Fibroblast of skin of right biceps (primary cell): ENCODE measurements at regions not wholly inside any gene's neighbourhood (a gene's known extent, or its start where the extent isn't known, plus 50 kb on each side); places are given as distances from the start of the nearest gene placed in this dataset.
"Not testable (repeated sequence)": the region's sequence is repeated elsewhere in the genome, so short reads cannot be mapped to it uniquely, and the experiment has no call there.

Experiments used
- DNase-seq: peaks from one replicate; pipeline ENCODE4 v3.0.0-alpha.2; 2013

DNA sequence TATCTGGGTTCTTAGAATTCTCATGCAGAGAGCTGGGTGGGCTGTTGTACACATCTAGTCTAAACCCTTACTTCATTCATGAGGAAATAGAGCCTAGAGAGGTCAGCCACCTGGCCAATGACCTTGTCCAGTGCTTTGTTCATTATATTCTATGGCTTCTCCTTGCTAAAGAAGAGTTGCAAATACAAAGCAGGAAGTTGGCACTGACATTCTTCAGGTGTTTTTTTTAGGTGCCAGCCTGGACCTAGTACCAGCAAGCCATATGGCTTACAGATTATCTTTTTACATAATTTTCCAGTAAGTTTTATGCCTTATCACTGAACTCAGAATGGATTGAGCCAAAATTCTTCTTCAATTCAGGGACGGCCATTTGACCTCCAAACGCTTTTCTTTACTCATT, 54.7 kb upstream of the PGM2 start:
- no peak for DNase-seq

DNA sequence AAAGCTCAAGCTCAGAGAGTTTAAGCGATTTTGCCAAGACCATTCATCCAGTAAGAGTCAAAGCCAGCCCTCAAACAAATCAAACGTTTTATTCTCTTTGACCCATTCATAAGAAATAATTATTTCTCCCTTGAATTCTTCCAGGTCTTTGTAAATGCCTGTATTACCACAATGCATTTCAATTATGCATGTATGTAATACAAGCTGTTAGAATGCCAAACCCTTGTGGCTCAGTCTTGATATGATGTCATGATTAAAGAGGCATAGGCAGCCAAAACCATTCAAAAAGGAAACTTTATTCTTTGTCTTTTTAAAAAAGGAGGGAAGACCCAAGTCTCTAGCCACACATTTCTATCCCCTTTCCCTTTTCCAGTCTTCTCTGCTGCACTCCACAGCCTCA, 56.5 kb upstream of the PGM2 start:
- peak; percentile 66 for DNase-seq

DNA sequence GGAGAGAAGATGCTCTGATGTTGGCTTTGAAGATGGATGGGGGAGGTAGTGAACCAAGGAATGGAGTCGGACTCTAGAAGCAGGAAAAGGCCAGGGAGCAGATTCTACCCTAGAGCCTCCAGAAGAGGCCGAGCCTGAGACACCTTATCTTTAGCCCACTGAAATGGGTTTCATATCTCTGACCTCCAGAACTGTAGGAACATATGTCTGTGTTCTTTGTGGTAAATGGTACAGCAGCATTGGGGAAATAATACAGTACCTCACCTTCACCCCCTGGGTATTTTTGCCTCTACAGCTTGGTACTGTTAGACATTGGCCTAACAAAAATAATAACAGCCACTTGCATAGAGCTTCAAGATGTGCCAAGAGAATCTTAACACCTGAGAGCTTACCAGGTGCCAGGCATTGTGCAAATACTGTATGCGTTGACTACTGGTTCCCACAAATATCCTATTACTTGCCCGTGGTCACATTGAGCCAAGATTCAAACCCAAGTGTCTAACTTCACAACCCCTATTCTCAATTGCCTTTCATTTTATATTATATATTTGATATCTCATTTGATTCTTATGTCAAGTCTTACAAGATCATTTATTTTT, 57.0 kb upstream of the PGM2 start:
- no peak for DNase-seq

DNA sequence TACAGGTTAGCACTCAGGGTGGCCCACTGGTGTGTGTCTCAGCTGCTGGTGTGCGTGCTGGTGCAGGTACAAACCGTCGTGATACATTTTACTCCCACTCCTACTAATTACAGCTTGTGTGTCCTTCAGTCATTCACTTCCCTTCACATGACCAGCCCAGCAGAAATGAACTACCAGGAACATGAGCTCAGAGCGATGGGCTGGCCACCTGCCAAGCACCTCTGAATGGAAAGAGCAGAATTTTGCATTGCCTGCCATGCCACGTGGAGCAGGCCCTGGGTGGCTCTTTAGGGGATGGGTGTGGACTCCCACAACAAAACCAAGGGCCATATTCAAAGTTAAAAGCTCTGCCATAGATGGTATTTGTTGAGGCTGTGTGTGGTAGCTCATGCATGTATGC, 58.9 kb upstream of the PGM2 start:
- DNase-seq = peak; percentile 53

DNA sequence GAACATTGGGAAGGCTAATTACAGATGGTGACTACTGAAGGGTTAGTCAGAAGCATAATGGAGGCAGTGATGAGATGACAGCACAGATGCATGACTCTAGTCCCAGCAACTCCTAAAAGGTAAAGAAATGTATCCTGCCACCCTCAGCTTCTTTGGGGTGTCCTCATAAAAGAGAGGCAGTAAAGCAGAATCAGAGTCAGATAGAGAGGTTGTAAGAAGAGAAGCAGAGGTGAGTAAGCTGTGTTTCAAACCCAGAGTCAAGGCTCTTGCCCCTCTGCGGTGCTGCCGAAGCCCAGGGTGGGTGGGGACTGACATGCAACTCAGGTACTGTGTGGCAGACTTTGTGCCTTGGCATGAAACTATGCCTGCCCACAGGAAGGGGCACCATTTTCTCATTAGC, 59.5 kb upstream of the PGM2 start:
- no peak for DNase-seq

DNA sequence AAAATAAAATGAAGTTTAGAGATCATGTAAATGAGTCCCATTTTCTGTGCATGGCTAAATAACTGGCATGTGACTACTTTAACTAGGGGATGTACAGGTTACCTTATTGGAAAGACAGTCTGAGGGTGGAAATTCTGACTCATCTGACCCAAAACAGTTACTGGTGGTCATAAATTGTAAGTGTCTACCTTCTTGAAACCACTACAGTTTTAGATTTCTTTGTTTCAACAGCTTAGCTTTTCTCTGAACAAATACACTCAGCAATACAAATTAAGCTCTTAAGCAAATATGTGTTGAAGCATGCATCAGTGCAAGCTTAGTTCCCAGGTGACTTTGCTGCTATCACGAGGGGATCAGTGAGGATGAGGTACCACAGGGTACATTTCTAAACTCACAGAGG, 60.7 kb upstream of the PGM2 start:
- no peak for DNase-seq

DNA sequence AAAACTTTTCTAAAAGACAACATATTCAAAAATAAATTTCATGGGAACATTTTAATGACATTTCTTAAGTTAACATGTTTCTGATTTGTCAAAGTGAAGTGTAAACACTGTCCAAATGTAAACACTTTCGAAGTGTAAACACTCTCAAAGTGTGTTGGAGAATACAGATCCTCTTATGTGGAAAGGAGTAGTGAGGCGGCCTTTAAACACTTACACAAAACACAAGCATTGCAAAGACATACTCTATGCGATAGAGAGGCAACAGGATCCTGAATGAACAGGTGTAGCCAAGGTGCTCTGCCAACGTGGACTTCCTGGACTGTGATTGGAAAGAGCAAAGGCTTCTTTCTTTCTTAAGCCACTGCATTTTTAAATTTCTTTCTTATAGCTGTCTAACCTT, 62.7 kb upstream of the PGM2 start:
- DNase-seq = no peak

DNA sequence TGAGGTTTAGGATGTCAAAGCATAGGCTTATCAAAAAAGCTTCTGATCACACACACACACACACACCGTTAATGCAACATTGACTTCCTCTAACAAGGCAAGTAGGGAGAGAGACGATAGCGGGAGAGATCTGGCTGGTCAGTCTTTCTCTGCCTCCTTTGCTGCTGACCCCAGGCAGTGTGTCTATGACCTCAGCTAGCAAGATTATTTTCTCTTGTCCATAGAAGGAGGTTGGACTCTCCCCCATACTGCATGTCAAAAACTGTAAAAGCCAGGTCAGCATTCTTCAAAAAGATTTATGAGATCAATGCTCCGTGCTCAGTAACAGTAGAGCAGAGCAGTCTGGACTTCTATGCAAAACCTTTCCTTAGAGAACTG, 63.5 kb upstream of the PGM2 start:
- DNase-seq = no peak

DNA sequence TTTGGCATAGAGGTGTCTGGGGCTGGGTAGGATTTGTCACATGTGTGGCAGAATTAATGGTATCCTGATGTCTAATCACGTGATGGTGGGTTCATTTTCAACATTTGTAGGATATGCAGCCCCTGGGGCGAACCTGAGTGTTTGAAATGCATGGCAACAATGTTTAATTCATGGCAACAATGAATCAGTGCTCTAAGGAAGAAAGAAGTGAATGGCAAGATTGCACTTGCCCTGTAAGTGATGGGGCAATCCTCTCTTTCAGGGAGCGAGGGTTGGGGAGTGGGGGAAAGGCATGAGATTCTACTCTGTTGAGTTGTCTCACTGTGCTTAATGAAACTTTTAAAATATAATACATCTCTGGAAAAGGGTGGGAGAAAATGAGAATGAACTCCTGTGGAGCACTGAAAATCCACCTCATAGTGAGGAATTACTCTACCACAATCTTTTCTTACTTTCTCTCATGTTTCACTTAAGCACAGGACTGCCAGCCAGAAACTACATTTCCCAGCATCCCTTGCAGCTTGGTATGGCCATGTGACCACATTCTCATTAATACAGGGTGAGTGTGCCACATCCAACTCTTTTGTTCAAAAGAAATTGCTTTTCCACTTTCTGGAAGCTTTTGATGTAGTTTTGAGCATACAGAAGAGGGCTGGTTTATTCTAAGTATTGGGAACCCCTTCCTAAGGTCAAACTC, 64.0 kb upstream of the PGM2 start:
- peak; percentile 11 for DNase-seq

DNA sequence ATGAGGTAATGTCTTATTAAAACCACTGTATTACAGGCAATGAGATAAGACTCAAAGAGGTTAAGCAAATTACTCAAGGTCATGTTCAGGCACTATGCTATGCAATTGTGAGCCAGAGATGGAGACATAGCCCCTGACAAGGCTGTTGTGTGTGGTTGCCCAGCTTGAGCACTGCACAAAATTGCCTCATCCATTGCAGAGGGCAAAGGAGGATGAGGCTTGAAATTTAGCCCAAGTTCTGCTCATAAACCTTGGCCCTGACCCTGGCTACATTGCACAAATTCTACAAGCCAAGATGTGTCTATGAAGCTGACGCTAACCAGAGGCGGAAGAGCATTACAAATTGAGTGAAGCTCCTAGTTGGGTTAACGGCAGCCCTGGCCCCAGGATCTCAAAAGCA, 65.6 kb upstream of the PGM2 start:
- no peak for DNase-seq

DNA sequence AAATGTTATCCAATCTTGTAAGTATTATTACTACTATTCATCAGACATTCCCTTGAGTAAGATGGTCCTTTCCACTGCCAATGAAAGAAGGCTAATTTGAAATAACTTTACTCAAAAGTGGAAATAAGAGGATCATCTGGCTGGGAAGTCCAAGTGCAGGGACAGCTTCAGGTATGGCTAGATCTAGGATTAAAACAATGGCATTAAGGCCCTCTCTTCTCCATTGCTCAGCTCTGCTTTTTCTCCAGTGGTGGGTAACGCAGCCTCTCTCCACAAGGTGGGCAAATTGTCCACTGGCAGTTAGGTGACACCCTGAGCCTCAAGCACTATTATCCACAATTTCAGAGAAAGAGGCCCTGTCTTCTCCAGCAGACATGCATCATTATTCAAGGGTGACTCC, 66.7 kb upstream of the PGM2 start:
- DNase-seq = no peak

DNA sequence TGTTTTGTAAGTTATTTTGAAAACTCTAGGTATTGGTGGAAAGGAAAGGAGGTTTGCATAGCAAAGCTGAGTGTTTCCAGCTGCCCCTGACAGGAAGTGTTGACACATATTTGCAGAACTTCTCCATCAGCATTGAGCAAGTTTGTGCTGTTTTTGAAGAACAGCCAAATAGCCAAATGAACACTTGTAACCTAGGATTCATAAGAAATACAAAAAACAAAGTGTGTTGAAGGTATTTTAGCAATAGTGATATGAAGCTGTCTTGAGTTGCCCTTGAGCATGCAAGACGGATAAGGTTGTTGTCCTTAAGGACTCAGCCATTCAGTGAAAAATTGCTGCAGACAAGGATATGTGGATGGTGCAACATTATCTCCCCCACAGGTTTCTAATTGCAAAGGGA, 68.3 kb upstream of the PGM2 start:
- DNase-seq = peak; percentile 66

DNA sequence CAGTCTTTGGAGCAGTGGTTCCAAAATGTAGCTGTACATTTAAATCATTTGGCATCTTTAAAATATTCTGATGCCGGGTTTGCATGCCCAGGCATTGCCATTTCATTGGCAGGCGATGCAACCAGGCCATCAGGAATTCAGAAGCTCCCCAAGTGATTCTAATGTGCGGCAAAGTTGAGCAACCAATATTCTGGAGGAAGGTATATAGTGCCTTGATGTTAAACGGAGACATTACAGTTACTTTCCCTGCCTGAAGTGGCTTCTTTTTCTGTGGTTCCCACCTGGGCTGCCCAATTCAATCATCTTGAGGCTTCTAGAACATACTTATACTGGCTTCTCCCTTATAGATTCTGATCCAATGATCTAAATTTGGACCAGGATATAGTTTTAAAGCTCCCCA, 68.7 kb upstream of the PGM2 start:
- no peak for DNase-seq

DNA sequence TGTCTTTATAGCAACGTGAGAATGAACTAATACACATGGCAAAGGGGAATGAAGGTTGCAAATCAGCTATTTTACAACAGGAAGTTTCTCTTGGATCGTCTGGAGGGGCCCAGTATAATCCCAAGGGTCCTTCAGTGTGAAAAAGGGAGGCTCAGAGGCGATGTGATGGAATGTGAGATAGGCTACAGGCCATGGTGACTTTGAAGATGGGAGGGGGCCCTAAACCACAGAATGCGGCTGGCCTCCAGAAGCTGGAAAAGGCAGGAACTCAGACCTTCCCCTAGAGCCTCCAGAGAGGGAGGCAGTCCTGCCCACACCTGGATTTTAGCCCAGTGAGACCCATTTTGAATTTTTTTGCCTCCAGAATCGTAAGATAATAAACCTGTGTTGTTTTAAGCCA, 69.4 kb upstream of the PGM2 start:
- no peak for DNase-seq

DNA sequence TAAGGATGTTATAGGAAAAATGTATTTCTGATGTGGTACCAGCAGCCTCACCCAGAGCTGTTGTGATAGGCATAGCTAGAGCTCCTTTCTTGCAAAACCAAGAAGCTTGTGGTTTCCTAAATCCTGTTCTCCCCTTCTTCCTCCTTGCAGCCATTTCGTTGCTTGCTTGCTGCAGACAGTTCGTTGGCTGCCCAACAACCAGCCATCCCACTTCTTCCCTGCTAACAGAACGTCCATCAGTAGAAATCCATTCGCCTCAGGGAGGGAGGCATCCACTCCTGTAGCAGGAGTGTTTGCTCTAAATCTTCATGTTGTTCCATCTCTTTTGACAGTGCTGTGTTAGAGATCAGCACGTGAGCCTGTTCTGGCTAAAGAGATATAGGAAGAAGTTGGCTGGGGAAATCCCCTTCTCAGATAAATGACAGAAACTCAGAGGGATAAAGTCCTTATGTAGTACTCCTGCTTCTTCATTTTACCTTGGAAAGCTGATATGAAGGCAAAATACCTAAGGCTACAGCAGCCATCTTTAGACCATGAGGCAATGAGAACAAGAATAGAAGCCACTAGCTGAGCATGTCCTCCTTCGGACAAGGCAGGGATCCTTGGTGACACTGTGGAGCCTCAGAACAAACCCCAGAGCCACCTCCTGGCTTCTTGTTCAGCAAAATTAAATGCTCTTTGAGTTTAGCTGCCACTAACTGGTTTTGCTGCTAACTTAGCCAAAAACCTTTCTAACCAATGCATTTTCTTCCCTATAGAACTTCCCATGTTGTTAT, 68.4 kb upstream of the RELL1 start:
- DNase-seq = no peak

DNA sequence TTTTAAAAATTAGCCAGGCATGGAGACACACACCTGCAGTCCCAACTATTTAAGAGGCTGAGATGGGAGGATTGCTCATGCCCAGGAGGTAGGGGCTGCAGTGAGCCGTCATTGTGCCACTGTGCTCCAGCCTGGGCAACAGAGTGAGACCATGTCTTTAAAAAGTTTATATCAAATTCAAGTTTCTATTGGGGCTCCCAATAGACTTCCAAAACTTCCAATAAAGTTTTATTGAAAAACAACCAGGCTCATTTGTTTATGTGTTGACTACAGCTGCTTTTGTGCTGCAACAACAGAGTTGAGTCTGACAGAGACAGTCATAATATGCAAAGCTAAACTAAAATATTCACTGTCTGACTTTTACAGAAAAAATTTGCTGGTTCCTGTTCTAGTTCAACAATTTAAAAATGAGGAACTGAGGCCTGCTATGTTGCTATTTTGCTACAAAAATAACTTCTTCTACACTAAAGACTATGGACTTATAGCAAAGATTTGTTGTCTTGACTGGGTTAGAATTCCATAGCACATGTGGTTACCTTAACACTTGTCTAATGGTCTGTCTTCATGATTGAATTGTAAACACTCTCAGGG, 63.3 kb upstream of the RELL1 start:
- DNase-seq = no peak

DNA sequence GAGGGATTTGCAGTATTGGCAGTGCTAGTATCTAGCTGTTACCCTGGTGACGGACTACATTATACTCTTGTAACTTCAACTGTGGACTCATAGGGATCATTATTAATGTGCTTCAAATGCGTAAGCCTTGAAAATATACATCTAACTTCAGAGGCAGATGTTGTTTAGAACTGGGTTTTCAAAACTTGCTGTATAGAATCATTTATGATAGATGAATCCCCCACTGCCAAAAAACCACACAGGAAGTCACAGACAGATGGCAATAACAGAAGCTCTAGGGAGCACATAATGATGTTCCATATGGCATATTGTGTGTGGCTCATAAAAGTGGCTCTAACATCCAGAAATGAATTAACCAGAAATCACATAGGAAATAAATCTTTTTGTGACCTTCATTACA, 62.3 kb upstream of the RELL1 start:
- no peak for DNase-seq

DNA sequence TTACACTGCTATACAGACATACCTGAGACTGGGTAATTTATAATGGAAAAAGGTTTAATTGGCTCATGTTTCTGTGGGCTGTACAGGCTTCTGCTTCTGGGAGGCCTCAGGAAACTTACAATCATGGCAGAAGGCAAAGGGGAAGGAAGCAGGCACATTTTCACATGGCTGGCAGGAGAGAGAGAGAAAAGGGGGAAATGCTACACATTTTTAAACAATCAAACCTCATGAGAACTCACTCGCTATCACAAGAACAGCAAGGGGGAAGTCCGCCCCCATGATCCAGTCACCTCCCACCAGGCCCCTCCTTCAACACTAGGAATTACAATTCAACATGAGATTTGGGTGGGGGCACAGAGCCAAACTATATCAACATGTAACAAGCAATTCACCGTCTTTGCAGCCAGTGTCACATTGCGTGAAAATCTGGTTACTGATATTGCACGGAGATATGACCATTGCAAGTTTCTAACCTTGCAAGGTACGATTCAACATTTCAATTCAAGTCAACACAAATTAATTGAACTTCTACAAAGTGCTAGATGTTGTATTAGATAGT, 61.7 kb upstream of the RELL1 start:
- DNase-seq = no peak

DNA sequence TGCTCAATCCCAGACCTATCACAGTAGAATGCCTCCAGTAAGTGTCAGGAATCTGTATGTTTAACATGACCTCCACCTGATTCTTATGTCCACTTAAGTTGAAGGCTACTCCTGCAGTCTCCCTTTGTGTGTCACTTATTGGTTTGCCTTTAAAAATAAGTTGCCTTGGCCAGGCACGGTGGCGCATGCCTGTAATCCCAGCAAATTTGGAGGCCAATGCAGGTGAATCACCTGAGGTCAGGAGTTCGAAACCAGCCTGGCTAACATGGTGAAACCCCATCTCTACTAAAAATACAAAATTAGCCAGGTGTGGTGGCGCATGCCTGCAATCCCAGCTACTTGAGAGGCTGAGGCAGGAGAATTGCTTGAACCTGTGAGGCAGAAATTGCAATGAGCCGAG, 60.7 kb upstream of the RELL1 start:
- DNase-seq = not testable (repeated sequence)

DNA sequence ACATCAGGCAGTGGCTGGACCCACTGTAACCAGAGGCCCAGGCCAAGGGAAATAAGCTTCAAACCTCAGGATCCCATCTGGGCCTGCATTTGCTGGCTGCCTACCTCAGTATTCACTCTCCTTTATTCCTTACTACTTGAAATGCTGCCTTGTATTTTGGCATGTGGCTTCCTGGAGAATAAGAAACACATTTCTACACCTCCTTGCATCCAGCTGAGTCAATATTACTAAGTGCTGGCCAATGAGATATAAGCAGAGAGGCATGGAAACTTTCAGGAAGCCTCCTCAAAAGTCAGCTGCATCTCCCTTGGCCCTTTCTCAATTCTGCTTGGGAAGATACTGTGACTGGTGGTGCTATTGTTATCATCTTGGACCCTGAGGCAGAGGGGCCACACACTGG, 59.8 kb upstream of the RELL1 start:
- no peak for DNase-seq

DNA sequence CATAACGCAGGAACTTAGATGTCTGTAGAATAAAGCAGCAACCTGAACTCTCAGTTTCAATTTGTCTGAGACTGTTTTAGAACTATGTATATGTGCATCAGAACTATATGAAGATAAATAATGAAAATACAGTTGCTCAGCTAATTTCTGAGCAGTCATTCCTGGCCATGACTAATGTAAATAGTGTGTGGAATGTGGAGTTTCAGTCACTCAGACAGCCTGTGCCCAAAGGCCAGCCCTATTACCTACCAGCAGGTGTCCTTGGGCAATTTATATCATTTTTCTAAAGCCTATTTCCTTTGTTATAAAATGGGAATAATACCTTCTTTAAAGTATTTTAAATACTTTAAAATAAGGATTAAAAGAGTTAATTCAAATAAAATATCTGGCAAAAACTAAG, 56.0 kb upstream of the RELL1 start:
- peak; percentile 12 for DNase-seq

DNA sequence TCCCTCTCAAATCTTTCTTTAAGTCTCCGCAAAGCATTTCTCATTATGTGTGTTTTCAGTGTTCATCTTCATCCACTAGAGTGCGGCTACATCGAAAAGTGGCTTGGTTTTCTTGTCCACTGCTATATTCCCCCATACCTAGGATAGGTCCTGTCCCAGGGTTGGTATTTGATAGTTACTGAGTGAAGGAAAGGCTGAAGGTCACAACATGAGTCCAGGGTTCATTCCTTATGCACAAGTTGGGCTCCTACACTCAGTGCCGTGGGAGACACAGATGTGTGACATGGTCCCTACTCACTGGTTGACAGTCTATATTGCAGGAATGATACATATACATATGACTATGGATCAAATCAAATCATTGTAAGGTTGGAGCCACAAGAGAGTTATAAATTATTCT, 55.4 kb upstream of the RELL1 start:
- no peak for DNase-seq

DNA sequence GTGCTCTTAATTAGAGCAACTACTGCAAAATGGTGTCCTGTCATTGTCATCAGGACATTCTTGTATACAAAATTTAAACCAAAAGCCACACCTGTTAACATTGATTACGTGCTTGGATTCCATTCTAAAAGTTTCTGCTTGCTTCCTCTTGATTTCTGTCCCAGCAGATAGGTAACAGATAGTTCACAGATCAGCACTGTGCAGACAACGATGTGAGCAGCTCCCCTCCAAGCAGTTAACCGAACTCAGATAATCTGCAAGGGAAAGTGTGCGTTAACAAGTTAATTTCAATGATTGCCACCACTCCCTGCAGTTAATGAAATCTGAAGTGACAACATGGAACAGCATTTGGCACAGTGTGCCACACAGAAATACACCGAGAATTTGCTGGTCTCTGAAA, 54.4 kb upstream of the RELL1 start:
- DNase-seq = no peak

DNA sequence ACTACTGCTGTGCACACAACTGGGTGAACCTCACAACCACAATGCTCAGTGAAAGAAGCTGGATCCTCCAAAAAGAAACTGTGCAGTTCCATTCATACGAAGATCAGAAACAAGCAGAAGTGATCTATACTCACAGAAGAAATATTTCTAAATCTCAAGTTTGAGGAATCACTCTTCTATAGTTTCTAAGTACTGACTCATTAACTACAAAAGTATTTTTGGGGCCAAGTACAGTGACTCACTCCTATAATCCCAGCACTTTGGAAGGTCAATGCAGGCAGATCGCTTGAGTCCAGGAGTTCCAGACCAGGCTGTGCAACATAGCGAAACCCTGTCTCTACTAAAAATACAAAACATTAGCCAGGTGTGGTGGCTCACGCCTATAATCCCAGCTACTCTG, 51.3 kb upstream of the RELL1 start:
- peak; percentile 72 for DNase-seq
